H9 (cell line): ENCODE measurements at regions not wholly inside any gene's neighbourhood (a gene's known extent, or its start where the extent isn't known, plus 50 kb on each side); places are given as distances from the start of the nearest gene placed in this dataset.

Experiments
- DNase-seq: peaks from one replicate; pipeline ENCODE4 v3.0.0-alpha.2; 2017
- H2AFZ ChIP-seq: one replicate; pipeline ENCODE4 v1.6.1; 2013; ENCODE audit warnings: mild to moderate bottlenecking, low read length, control low read depth, moderate library complexity
- H2AK5ac ChIP-seq: 2 replicates; pipeline ENCODE4 v1.6.1; 2013; ENCODE audit warnings: low read length, control low read depth, mixed read lengths; ENCODE audit not compliant: insufficient read length
- H2BK120ac ChIP-seq: one replicate; pipeline ENCODE4 v1.6.1; 2013; ENCODE audit warnings: low read depth, mild to moderate bottlenecking, low read length, control low read depth, inconsistent platforms; ENCODE audit not compliant: poor library complexity, severe bottlenecking
- H2BK12ac ChIP-seq: 2 replicates; pipeline ENCODE4 v1.6.1; 2013; ENCODE audit warnings: low read length, control low read depth, mixed read lengths, low read depth; ENCODE audit not compliant: insufficient read length
- H2BK15ac ChIP-seq: 2 replicates; pipeline ENCODE4 v1.6.1; 2013; ENCODE audit warnings: low read depth, low read length, control low read depth
- H2BK20ac ChIP-seq: one replicate; pipeline ENCODE4 v1.6.1; 2013; ENCODE audit warnings: low read depth, mild to moderate bottlenecking, low read length, control low read depth, inconsistent platforms; ENCODE audit not compliant: poor library complexity, severe bottlenecking
- H2BK5ac ChIP-seq: 2 replicates; pipeline ENCODE4 v1.6.1; 2013; ENCODE audit warnings: low read length, control low read depth, mixed read lengths; ENCODE audit not compliant: insufficient read length
- H3K14ac ChIP-seq: 2 replicates; pipeline ENCODE4 v1.6.1; 2013; ENCODE audit warnings: low read length, control low read depth; ENCODE audit not compliant: insufficient read depth
- H3K18ac ChIP-seq: 2 replicates; pipeline ENCODE4 v1.6.1; 2013; ENCODE audit warnings: low read depth, mild to moderate bottlenecking, mixed read lengths, low read length, control low read depth; ENCODE audit not compliant: insufficient read length
- H3K23ac ChIP-seq: 2 replicates; pipeline ENCODE4 v1.6.1; 2013; ENCODE audit warnings: low read length, control low read depth, mixed read lengths, low read depth; ENCODE audit not compliant: insufficient read length
- H3K23me2 ChIP-seq: 2 replicates; pipeline ENCODE4 v1.6.1; 2013; ENCODE audit warnings: low read depth, mild to moderate bottlenecking, mixed read lengths, low read length, control low read depth; ENCODE audit not compliant: insufficient read length, poor library complexity, severe bottlenecking
- H3K27ac ChIP-seq: 2 replicates; pipeline ENCODE4 v1.5.1; 2013; ENCODE audit warnings: low read length, control low read depth, mixed read lengths, low read depth; ENCODE audit not compliant: insufficient read length
- H3K27me3 ChIP-seq: 2 replicates; pipeline ENCODE4 v1.6.1; 2013; ENCODE audit warnings: low read length, control low read depth, inconsistent platforms; ENCODE audit not compliant: insufficient read depth
- H3K4ac ChIP-seq: 2 replicates; pipeline ENCODE4 v1.6.1; 2013; ENCODE audit warnings: low read depth, mild to moderate bottlenecking, control low read depth, inconsistent platforms, low read length, moderate library complexity
- H3K4me1 ChIP-seq: 2 replicates; pipeline ENCODE4 v1.6.1; 2013; ENCODE audit warnings: low read length, control low read depth, inconsistent platforms; ENCODE audit not compliant: insufficient read depth
- H3K4me2 ChIP-seq: 2 replicates; pipeline ENCODE4 v1.6.1; 2013; ENCODE audit warnings: low read length, control low read depth, mixed read lengths; ENCODE audit not compliant: insufficient read length, insufficient read depth
- H3K56ac ChIP-seq: 2 replicates; pipeline ENCODE4 v1.6.1; 2013; ENCODE audit warnings: low read depth, mild to moderate bottlenecking, mixed read lengths, low read length, control low read depth; ENCODE audit not compliant: insufficient read length
- H3K79me1 ChIP-seq: 2 replicates; pipeline ENCODE4 v1.6.1; 2013; ENCODE audit warnings: low read depth, mild to moderate bottlenecking, moderate library complexity, low read length, control low read depth, inconsistent platforms; ENCODE audit not compliant: insufficient read depth, poor library complexity, severe bottlenecking
- H3K79me2 ChIP-seq: 2 replicates; pipeline ENCODE4 v1.6.1; 2013; ENCODE audit warnings: low read length, control low read depth, inconsistent platforms; ENCODE audit not compliant: insufficient read depth
- H3K9ac ChIP-seq: 2 replicates; pipeline ENCODE4 v1.6.1; 2013; ENCODE audit warnings: low read length, control low read depth, mixed read lengths; ENCODE audit not compliant: insufficient read length; ENCODE audit errors: extremely low read depth
- H3K9me3 ChIP-seq: one replicate; pipeline ENCODE4 v1.6.1; 2013; ENCODE audit warnings: low read depth, low read length, inconsistent platforms; ENCODE audit not compliant: control insufficient read depth
- H3T11ph ChIP-seq: one replicate; pipeline ENCODE4 v1.6.1; 2013; ENCODE audit warnings: mild to moderate bottlenecking, low read length, control low read depth, inconsistent platforms
- H4K20me1 ChIP-seq: one replicate; pipeline ENCODE4 v1.6.1; 2013; ENCODE audit not compliant: control insufficient read depth, insufficient read length, insufficient read depth
- H4K5ac ChIP-seq: 2 replicates; pipeline ENCODE4 v1.6.1; 2013; ENCODE audit warnings: low read depth, mild to moderate bottlenecking, mixed read lengths, low read length, control low read depth; ENCODE audit not compliant: insufficient read length
- H4K8ac ChIP-seq: replicated peaks from 2 replicates; pipeline ENCODE4 v1.6.1; 2013; ENCODE audit warnings: low read length, control low read depth, mixed read lengths, low read depth; ENCODE audit not compliant: insufficient read length
- H4K91ac ChIP-seq: 2 replicates; pipeline ENCODE4 v1.6.1; 2013; ENCODE audit warnings: low read depth, mild to moderate bottlenecking, moderate library complexity, mixed read lengths, low read length, control low read depth; ENCODE audit not compliant: insufficient read length
- H3K27ac Mint-ChIP-seq, 3 experiments: 2 replicates in 2 of 3; 3 replicates in 1 of 3; pipeline ENCODE4 v1.8.0; 2020 to 2021; ENCODE audit warnings: mixed read lengths in 3 of 3, mild to moderate bottlenecking in 1 of 3, moderate library complexity in 1 of 3
- H3K27me3 Mint-ChIP-seq: 2 replicates; pipeline ENCODE4 v1.8.0; 2021; ENCODE audit warnings: low read depth, mild to moderate bottlenecking, moderate library complexity, mixed read lengths
- H3K36me3 Mint-ChIP-seq, 3 experiments: 2 replicates in 2 of 3; 3 replicates in 1 of 3; pipeline ENCODE4 v1.8.0; 2020 to 2021; ENCODE audit warnings: low read depth in 3 of 3, mixed read lengths in 3 of 3; ENCODE audit not compliant: insufficient read depth in 1 of 3
- H3K4me1 Mint-ChIP-seq, 2 experiments: 2 replicates each; pipeline ENCODE4 v1.8.0; 2020; ENCODE audit warnings: mixed read lengths in 2 of 2
- H3K4me3 Mint-ChIP-seq, 2 experiments: 2 replicates in 1 of 2; 3 replicates in 1 of 2; pipeline ENCODE4 v1.8.0; 2020 to 2021; ENCODE audit warnings: mild to moderate bottlenecking in 2 of 2, mixed read lengths in 2 of 2, moderate library complexity in 1 of 2
- H3K9me3 Mint-ChIP-seq, 2 experiments: 2 replicates in 1 of 2; 3 replicates in 1 of 2; pipeline ENCODE4 v1.8.0; 2020; ENCODE audit warnings: mild to moderate bottlenecking in 2 of 2, mixed read lengths in 2 of 2, moderate library complexity in 1 of 2
- CTCF ChIP-seq: fragments of 200-600 bp; sonication (generic); conservative IDR thresholded peaks from 3 replicates; pipeline ENCODE4 v1.8.0; 2021; ENCODE audit warnings: antibody characterized with exemption, mild to moderate bottlenecking
- WGBS: extraction: QIAGEN DNeasy Blood & Tissue Kit; methylation state at CpG from one replicate; pipeline ENCODE4 v1.1.7; 2013; ENCODE audit warnings: missing lambda C conversion rate, low lambda C conversion rate, mixed read lengths; ENCODE audit not compliant: insufficient read length; ENCODE audit errors: extremely low coverage; 5-methylcytosine and 5-hydroxymethylcytosine counted together

GRCh38 chr2:172283476-172283875 lies 143.9 kb upstream of the ITGA6 start:
- Histone ChIP-seq H4K8ac (no peak overlapping the region), H2BK20ac (no peak overlapping the region), H3K79me1 (no peaks in the 10 kb centered on the region), H3K23ac (no peak overlapping the region), H4K91ac (no peak overlapping the region), H2BK15ac (no peak overlapping the region), H3K4ac (no peak overlapping the region), H3K18ac (no peak overlapping the region), H3K56ac (no peak overlapping the region), H4K20me1 (no peaks in the 10 kb centered on the region), H3K9me3 (no peaks in the 10 kb centered on the region), H3K27me3 (no peaks in the 10 kb centered on the region), H2BK5ac (no peak overlapping the region), H3T11ph (no peak overlapping the region), H2BK12ac (no peak overlapping the region), H4K5ac (no peak overlapping the region), H3K23me2 (no peaks in the 10 kb centered on the region), H3K27ac (no peak overlapping the region), H3K4me1 (peaks cover 15% of the 10 kb centered on the region; the same call in 1 of the 2 replicates), H2AK5ac (no peak overlapping the region), H3K14ac (no peak overlapping the region), H2AFZ (no peak overlapping the region), H3K79me2 (no peaks in the 10 kb centered on the region), H2BK120ac (no peak overlapping the region), H3K4me2 (no peak overlapping the region), H3K9ac (no peak overlapping the region)
- DNase-seq = no peak
- Mint-ChIP-seq H3K27ac (no peak overlapping the region), H3K27me3 (peaks cover 2% of the 10 kb centered on the region; the same call in 1 of the 2 replicates), H3K36me3 (no peaks in the 10 kb centered on the region), H3K4me3 (no peak overlapping the region), H3K4me1 (peaks cover 36 to 43% of the 10 kb centered on the region in 2 experiments), H3K9me3 (no peaks in the 10 kb centered on the region)
- no peak for TF ChIP-seq CTCF
- no CpG with 5 or more reads among the region's 5 CpGs for WGBS
